Amniotic stem cell (primary cell): ENCODE measurements at regions not wholly inside any gene's neighbourhood (a gene's known extent, or its start where the extent isn't known, plus 50 kb on each side); places are given as distances from the start of the nearest gene placed in this dataset.
A peak's percentile ranks its signal among the peaks of the same experiment; 100 is the strongest.

Experiments
- DNase-seq: peaks from one replicate; lab custom pipeline; 2025; lab: John Stamatoyannopoulos, UW

DNA sequence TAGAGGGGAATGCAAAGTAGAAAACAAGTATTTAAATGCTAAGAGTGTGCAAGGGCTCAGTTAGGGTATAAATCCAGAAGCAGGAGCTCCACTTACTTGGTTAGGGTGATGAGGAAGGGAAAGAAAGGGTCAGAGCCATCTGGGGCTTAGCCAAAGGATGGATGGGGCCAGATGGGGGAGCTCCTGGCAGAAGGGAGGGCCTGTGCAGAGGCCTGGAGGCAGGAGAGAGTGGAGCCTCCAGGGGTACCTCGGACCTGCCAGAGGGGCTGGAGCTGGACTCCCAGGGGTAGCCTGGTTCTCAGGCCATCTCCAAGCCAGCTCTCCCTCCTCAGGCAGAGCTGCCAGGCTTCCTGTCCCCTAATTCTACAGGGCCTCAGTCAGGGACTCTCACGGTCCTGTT lies 506.3 kb downstream of the SHQ1 start:
- DNase-seq, result no peak

DNA sequence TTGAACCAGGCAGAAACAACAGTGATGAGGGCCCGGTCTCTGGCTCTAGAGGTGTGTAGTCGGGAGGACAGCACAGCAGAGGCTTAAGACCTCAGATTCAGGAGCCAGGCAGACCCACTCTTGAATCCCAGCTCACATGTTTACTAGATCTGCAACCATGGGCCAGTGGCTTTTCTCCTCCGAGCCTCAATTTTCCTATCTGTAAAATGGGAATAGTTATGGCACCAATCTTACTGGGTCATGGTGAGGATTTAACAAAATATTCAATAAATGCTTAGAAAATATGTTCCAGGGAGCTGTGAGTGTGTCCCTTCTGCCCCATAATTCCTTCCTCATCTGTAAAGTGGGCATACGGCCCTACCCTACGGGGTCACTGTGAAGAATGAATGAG lies 506.9 kb downstream of the SHQ1 start:
- no peak for DNase-seq

- no peak for DNase-seq
These were observed 507.5 kb downstream of the SHQ1 start for GRCh38 chr3:72340476-72341379.

- no peak for DNase-seq
These were observed 508.2 kb downstream of the SHQ1 start for GRCh38 chr3:72340056-72340455.

DNA sequence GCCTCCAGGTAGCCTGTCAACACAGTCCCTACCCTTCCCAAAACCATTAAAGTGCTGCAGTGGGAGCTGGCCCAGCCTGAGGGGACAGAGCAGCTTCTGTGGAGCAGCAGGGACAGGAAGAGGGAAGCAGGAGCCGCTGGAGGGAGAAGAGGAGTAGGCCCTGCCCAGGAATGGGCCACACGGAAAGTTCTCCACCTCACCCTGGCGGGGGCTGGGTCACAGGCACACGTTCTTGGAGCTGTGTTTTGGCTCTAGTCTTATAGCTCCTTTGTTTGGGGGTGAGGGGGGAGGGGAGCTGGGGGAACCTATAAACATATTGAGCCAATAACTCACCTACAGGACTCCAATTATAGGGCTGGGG lies 508.6 kb downstream of the SHQ1 start:
- no peak for DNase-seq

DNA sequence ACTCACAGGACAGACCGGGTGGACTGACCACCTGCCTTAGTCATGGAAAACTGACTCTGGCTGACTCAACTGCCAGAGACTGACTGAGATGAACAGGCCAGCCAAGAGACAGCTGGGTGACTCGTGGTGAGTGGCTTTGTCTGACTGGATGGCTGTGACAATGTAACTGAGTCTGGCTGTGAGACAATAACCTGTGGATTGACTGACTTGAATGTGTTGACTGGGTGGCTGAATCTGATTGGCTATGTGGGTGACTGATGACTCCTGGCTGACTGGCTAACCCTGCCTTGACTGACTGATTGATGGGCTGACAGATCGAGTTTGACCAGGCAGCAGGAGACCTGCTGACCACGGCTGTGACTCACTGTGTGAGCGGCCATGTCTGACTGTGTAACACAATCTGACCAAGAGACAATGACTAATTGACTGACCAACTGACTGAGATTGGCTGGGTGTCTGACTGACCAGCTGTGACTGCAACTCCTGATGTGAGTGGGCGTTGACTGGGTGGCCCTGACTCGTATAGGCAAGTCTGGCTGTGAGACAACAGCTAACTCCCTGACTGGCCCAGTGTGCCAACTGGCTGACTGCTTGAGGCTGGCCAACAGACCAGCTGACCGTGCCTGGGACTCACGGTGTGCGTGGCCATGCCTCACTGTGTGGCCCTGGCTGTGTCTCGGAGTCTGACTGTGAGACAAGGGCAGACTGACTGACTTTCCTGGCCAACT lies 509.1 kb downstream of the SHQ1 start:
- DNase-seq, result peak; percentile 50

GRCh38 chr3:72338082-72338941 lies 509.9 kb downstream of the SHQ1 start:
- no peak for DNase-seq

DNA sequence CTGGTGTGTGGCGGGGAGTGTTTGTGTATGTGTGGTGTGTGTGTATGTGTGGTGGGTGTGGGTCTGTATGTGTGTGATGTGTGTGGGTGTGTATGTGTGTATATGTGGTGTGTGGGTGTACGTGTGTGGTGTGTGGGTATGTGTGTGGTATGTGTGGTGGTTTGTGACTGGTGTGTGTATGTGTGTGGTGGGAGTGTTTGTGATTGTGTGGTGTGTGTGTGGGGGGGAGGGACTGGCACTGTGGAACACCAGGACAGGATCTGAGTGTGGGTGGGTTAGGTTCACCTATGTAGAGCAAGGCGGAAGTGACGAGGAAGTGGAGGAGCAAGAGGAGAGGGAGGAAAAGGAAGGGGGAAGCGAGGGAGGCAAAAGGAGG lies 510.8 kb downstream of the SHQ1 start:
- no peak for DNase-seq

DNA sequence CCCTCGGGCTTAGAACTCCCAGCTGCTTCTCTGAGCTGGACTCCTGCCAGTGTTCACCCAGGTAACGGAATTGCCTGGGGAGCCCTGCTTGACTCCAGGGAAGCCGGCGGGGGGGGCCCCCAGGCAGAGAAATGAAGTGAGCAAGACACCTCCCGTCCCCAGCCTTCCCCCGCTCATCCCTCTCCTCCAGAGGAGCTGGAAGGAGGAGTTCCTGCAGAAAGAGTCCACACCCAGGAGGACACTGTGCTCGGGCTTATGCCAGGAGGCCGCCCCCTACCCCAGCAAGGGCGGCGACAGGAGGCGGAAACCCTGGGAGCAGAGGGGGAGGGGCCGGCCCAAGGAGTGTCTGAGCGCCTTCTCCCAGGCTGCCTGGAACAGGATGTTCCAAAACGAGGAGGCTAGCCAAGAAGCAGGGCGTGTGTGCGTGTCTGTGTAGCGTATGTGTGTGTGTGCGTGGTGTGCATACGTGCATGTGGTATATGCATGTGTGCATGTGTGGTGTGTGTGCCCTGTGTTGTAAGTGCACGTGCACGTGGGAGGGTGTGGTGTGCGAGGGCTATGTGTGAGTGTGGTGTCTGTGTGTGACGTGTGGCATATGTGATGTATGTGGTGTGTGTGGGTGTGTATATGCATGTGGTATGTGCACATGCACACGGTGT lies 511.3 kb downstream of the SHQ1 start:
- DNase-seq, result no peak

DNA sequence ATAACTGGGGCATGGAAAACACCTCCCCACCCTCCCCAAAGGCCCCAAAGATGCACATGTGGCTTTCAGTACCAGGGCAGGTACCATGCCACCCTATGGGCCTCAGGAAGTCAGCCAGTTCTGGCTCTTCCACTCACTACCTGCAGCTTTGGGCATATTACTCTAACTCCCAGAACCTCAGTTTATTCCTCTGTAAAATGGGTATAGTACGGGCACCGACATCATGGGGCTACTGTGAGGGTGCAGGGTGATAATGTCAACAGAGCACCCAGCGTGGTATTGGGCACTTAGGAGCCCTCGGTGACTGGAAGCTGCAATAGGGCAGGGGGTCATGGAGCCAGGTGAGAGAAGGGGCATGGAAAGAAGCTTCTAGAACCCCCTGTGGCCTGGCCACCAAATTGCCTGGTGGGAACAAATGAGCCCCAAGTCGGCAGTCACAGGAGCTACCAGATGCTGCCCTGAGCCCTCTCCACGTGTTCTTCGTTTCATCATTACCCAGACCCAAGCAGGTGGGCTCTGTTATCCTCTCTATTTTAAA lies 512.1 kb downstream of the SHQ1 start:
- DNase-seq, result no peak

DNA sequence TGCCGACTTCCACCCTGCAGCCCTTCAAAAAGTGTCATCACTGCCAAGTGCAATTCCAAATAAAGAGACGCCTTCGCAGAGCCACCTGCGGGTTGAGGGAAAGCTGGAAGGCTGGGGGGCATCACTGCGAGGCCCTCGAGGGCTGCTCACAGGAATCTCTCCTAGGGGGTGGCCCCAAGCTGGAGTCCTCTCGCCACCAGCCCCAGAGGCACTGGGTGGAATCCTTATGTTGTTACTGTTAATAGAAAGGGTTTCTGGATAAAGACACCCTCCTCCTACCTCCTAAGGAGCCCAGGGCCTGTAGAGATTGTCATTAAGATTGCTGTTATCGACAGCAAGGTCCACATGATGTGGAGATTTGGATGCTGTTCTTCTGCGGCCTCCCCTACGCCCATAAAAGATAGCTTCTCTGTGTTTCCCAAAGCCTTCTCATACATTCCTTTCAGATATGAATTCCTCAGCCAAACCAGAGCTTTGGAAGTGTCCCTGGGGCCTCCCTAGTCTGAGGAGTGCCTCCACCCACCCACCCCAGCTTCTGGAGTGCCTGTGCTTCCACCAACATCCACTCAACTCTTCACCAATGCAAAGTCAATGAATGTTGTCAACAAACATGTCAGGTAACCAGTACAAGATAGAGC lies 512.7 kb downstream of the SHQ1 start:
- DNase-seq, result no peak

- DNase-seq, result no peak
These were observed 513.4 kb downstream of the SHQ1 start for GRCh38 chr3:72334681-72335457.

GRCh38 chr3:72332689-72333088 lies 515.6 kb downstream of the SHQ1 start:
- DNase-seq, result no peak

DNA sequence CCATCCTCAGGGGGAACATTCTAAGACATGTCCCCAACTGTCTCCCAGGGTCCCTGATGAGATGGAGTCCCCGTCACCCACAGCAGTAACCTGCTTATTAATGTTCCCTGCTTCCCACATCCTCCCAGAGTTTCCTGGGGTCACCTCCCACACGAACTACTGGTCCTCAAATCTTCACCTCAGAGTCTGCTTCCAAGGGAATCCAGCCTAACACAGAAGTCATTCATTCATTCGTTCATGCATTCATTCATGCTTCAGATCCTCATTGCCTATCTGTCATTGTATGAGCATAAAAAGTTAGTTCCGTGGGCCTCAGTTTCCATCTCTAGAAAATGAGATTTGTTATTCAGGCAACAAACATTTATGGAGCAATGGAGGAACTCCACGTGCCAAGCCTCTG lies 516.2 kb downstream of the SHQ1 start:
- no peak for DNase-seq

GRCh38 chr3:72331076-72331475 lies 517.2 kb downstream of the SHQ1 start:
- DNase-seq, result no peak

GRCh38 chr3:72329354-72329753 lies 518.9 kb downstream of the SHQ1 start:
- no peak for DNase-seq

DNA sequence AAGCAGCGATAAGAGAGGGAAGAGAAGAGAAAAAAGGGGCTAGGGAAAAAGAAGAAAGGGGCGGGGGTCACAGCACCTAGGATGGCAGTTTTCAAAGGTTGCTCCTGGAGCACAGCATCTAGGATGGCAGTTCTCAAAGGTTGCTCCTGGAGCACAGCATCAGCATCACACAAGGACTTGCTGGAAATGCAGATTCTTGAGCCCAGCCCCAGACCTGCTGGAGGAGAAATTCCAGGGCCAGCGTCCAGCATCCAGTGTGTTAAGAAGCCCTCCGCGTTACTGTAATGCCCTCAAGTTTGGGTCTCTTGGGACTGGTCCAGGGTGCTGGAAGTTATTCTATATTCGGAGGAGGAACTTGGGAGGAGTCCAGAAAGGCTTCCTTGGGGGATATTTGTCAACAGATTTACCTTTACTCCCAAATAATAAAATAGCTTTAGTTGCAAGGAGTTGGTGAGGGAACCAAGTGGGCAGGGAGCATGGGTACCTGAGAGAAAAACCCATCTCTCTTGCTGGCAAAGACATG lies 519.4 kb downstream of the SHQ1 start:
- no peak for DNase-seq

DNA sequence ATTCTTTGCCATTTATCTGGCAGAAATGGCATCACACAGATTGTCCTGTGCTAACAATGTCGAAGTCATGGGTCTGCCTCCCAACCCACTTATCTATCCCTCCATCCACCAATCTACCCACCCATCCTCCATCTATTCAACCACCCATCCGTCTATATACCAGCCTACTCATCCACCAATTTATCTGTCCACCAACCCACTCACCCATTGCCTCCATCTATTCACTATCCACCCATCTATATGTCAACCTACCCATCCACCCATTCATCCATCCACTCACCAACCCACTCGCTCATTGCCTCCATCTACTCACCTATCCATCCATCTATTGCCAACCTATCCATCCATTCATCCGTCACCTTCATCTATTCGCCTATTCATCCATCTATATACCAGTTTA lies 521.2 kb downstream of the SHQ1 start:
- no peak for DNase-seq

DNA sequence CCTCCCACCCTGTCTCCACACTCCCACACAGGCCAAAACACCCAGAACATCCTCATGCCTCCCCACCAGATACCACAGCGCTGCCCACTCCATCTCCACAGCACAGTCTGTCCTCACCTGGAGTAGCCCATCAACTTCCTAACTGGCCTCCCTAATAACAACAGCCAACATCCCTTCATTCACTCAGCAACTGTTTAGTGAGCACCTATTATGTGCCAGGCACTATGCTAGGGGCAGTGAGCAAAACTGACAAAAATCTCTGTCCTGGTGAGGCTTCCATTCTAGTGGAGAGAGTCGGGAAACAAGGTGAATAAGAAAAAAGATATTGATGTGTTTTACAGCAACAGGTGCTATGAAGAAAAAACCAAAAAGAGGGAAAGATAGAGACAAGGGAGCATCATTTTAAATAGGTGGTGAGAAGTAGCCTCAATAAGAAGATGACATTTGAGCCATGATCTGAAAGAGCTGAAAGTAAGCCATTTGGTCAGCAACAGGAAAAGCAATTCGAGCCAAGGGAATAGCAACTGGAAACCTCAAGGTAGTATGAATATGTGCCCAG lies 523.9 kb downstream of the SHQ1 start:
- DNase-seq, result no peak

- DNase-seq, result no peak
These were observed 524.5 kb downstream of the SHQ1 start for GRCh38 chr3:72323773-72324172.
